K562 (cell line): ENCODE measurements at regions not wholly inside any gene's neighbourhood (a gene's known extent, or its start where the extent isn't known, plus 50 kb on each side); places are given as distances from the start of the nearest gene placed in this dataset.

Experiments
- ERF ChIP-seq: fragments of 450-650 bp; formaldehyde crosslinking; IDR thresholded peaks from 2 replicates; pipeline ENCODE4 v1.4.0; 2020; ENCODE audit warnings: mild to moderate bottlenecking, mixed read lengths
- GTF2F1 ChIP-seq: IDR thresholded peaks from 2 replicates; pipeline ENCODE4 v1.6.1; 2011; ENCODE audit warnings: low read depth, low read length, improper control_type of control experiment
- NR2C1 ChIP-seq, 2 experiments: fragments of 450-650 bp; IDR thresholded peaks; 2 replicates each; pipeline ENCODE4 v1.6.1; 2017; ENCODE audit warnings: mild to moderate bottlenecking in 2 of 2, antibody characterized with exemption in 1 of 2, inconsistent platforms in 1 of 2, missing compliant biosample characterization in 1 of 2, missing genetic modification characterization in 1 of 2
- TEAD2 ChIP-seq: fragments of 450-650 bp; IDR thresholded peaks from 2 replicates; pipeline ENCODE4 v1.6.1; 2016; ENCODE audit warnings: missing genetic modification characterization, control low read depth, missing compliant biosample characterization
- ZNF77 ChIP-seq: fragments of 250-450 bp; sonication (Bioruptor Pico); IDR thresholded peaks from 2 replicates; pipeline ENCODE4 v1.5.0; 2020
- TF ChIP-seq, protein P1 (sequence below): fragments of 450-650 bp; IDR thresholded peaks from 2 replicates; pipeline ENCODE4 v1.6.1; 2016; ENCODE audit warnings: mild to moderate bottlenecking, moderate library complexity
- TF ChIP-seq, protein P2 (sequence below): fragments of 450-650 bp; formaldehyde crosslinking; IDR thresholded peaks from 2 replicates; pipeline ENCODE4 v1.4.0; 2022; ENCODE audit warnings: missing genetic modification characterization
- TF ChIP-seq, protein P3 (sequence below): sonication (generic); formaldehyde crosslinking; IDR thresholded peaks from 2 replicates; pipeline ENCODE4 v1.8.1; 2023; ENCODE audit warnings: mild to moderate bottlenecking, missing genetic modification reagents
- TF ChIP-seq, protein P4 (sequence below): fragments of 200-400 bp; formaldehyde crosslinking; IDR thresholded peaks from 2 replicates; pipeline ENCODE4 v1.6.1; 2017; ENCODE audit warnings: mild to moderate bottlenecking, low read depth, low read length, moderate library complexity

DNA sequence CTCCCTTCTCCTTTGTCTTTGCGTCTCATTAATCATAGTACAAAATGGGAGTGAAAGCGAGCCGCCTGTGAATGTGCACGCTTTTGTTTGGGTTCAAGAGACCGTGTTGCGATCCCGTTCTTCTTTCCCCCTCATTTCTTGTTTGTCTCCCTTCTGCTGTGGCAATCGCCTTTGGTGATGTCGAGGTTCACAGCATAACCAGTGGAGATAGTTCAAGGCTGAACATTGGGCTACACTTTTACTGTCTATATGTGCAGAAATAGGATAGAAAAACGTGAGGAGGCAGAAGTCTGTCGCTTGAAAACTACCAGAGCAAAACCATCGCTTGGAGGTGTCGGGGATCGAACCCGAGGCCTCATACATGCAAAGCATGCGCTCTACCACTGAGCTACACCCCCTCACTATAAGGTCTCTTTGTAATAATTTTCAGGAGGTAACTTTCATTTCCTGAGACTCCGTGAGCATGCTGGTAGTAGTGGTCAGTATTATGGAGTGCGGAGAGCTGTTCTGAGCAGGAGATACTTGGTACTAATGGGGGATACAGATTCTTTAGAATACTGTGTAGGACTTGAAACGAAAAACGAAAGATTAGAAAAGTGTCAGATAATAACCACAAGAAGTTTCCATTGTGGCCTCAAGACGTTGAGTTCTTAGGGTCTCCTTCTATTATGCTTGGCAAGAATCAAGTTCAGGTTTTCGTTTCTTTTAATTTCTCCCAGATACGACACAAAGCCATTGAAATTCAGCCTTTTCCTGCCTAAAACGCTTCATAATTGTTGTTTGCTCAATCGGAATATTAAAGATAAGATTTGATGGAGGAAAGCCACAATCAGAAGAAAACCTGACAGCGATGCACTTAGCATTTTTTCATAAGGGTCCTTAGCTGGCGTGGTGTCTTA lies 106.6 kb downstream of the TRIM27 start (continued):
- TF ChIP-seq, protein P1, sequence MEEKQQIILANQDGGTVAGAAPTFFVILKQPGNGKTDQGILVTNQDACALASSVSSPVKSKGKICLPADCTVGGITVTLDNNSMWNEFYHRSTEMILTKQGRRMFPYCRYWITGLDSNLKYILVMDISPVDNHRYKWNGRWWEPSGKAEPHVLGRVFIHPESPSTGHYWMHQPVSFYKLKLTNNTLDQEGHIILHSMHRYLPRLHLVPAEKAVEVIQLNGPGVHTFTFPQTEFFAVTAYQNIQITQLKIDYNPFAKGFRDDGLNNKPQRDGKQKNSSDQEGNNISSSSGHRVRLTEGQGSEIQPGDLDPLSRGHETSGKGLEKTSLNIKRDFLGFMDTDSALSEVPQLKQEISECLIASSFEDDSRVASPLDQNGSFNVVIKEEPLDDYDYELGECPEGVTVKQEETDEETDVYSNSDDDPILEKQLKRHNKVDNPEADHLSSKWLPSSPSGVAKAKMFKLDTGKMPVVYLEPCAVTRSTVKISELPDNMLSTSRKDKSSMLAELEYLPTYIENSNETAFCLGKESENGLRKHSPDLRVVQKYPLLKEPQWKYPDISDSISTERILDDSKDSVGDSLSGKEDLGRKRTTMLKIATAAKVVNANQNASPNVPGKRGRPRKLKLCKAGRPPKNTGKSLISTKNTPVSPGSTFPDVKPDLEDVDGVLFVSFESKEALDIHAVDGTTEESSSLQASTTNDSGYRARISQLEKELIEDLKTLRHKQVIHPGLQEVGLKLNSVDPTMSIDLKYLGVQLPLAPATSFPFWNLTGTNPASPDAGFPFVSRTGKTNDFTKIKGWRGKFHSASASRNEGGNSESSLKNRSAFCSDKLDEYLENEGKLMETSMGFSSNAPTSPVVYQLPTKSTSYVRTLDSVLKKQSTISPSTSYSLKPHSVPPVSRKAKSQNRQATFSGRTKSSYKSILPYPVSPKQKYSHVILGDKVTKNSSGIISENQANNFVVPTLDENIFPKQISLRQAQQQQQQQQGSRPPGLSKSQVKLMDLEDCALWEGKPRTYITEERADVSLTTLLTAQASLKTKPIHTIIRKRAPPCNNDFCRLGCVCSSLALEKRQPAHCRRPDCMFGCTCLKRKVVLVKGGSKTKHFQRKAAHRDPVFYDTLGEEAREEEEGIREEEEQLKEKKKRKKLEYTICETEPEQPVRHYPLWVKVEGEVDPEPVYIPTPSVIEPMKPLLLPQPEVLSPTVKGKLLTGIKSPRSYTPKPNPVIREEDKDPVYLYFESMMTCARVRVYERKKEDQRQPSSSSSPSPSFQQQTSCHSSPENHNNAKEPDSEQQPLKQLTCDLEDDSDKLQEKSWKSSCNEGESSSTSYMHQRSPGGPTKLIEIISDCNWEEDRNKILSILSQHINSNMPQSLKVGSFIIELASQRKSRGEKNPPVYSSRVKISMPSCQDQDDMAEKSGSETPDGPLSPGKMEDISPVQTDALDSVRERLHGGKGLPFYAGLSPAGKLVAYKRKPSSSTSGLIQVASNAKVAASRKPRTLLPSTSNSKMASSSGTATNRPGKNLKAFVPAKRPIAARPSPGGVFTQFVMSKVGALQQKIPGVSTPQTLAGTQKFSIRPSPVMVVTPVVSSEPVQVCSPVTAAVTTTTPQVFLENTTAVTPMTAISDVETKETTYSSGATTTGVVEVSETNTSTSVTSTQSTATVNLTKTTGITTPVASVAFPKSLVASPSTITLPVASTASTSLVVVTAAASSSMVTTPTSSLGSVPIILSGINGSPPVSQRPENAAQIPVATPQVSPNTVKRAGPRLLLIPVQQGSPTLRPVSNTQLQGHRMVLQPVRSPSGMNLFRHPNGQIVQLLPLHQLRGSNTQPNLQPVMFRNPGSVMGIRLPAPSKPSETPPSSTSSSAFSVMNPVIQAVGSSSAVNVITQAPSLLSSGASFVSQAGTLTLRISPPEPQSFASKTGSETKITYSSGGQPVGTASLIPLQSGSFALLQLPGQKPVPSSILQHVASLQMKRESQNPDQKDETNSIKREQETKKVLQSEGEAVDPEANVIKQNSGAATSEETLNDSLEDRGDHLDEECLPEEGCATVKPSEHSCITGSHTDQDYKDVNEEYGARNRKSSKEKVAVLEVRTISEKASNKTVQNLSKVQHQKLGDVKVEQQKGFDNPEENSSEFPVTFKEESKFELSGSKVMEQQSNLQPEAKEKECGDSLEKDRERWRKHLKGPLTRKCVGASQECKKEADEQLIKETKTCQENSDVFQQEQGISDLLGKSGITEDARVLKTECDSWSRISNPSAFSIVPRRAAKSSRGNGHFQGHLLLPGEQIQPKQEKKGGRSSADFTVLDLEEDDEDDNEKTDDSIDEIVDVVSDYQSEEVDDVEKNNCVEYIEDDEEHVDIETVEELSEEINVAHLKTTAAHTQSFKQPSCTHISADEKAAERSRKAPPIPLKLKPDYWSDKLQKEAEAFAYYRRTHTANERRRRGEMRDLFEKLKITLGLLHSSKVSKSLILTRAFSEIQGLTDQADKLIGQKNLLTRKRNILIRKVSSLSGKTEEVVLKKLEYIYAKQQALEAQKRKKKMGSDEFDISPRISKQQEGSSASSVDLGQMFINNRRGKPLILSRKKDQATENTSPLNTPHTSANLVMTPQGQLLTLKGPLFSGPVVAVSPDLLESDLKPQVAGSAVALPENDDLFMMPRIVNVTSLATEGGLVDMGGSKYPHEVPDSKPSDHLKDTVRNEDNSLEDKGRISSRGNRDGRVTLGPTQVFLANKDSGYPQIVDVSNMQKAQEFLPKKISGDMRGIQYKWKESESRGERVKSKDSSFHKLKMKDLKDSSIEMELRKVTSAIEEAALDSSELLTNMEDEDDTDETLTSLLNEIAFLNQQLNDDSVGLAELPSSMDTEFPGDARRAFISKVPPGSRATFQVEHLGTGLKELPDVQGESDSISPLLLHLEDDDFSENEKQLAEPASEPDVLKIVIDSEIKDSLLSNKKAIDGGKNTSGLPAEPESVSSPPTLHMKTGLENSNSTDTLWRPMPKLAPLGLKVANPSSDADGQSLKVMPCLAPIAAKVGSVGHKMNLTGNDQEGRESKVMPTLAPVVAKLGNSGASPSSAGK: peak; percentile 79
- TF ChIP-seq GTF2F1 (no peak), NR2C1 (IDR thresholded peaks at IDR 0.05) (no peak), NR2C1 (tag; IDR thresholded peaks at IDR 0.05) (no peak; the same call in 1 of the 2 replicates), ERF (no peak), TEAD2 (no peak), ZNF77 (no peak)
- TF ChIP-seq, protein P2, sequence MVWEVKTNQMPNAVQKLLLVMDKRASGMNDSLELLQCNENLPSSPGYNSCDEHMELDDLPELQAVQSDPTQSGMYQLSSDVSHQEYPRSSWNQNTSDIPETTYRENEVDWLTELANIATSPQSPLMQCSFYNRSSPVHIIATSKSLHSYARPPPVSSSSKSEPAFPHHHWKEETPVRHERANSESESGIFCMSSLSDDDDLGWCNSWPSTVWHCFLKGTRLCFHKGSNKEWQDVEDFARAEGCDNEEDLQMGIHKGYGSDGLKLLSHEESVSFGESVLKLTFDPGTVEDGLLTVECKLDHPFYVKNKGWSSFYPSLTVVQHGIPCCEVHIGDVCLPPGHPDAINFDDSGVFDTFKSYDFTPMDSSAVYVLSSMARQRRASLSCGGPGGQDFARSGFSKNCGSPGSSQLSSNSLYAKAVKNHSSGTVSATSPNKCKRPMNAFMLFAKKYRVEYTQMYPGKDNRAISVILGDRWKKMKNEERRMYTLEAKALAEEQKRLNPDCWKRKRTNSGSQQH: 0 out of 2 replicates have a peak, but pooled peaks have one; percentile 60
- TF ChIP-seq, protein P3, sequence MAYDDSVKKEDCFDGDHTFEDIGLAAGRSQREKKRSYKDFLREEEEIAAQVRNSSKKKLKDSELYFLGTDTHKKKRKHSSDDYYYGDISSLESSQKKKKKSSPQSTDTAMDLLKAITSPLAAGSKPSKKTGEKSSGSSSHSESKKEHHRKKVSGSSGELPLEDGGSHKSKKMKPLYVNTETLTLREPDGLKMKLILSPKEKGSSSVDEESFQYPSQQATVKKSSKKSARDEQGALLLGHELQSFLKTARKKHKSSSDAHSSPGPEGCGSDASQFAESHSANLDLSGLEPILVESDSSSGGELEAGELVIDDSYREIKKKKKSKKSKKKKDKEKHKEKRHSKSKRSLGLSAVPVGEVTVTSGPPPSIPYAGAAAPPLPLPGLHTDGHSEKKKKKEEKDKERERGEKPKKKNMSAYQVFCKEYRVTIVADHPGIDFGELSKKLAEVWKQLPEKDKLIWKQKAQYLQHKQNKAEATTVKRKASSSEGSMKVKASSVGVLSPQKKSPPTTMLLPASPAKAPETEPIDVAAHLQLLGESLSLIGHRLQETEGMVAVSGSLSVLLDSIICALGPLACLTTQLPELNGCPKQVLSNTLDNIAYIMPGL (CRISPR knock-in tag): peak; percentile 65; the same call in 1 of the 2 replicates
- TF ChIP-seq, protein P4, sequence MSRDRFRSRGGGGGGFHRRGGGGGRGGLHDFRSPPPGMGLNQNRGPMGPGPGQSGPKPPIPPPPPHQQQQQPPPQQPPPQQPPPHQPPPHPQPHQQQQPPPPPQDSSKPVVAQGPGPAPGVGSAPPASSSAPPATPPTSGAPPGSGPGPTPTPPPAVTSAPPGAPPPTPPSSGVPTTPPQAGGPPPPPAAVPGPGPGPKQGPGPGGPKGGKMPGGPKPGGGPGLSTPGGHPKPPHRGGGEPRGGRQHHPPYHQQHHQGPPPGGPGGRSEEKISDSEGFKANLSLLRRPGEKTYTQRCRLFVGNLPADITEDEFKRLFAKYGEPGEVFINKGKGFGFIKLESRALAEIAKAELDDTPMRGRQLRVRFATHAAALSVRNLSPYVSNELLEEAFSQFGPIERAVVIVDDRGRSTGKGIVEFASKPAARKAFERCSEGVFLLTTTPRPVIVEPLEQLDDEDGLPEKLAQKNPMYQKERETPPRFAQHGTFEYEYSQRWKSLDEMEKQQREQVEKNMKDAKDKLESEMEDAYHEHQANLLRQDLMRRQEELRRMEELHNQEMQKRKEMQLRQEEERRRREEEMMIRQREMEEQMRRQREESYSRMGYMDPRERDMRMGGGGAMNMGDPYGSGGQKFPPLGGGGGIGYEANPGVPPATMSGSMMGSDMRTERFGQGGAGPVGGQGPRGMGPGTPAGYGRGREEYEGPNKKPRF: no peak
